HAP-1 (cell line): ENCODE measurements at regions not wholly inside any gene's neighbourhood (a gene's known extent, or its start where the extent isn't known, plus 50 kb on each side); places are given as distances from the start of the nearest gene placed in this dataset.

Experiments used
- DNase-seq, 2 experiments: peaks; one replicate each; pipeline ENCODE4 v3.0.0-alpha.2; 2016 to 2020; ENCODE audit warnings: low spot score in 2 of 2
- H3K27me3 ChIP-seq: fragments of 250-450 bp; sonication (Bioruptor Pico); 2 replicates; pipeline ENCODE4 v1.5.1; 2020; ENCODE audit warnings: low read depth, mild to moderate bottlenecking, moderate library complexity
- H3K36me3 ChIP-seq: fragments of 250-450 bp; sonication (Bioruptor Pico); replicated peaks from 2 replicates; pipeline ENCODE4 v1.5.1; 2020; ENCODE audit warnings: mild to moderate bottlenecking
- H3K4me1 ChIP-seq: fragments of 250-450 bp; sonication (Bioruptor Pico); 2 replicates; pipeline ENCODE4 v1.5.1; 2020; ENCODE audit warnings: mild to moderate bottlenecking
- H3K4me3 ChIP-seq: fragments of 250-450 bp; sonication (Bioruptor Pico); 2 replicates; pipeline ENCODE4 v1.5.1; 2020; ENCODE audit warnings: mild to moderate bottlenecking, moderate library complexity
- H3K9me3 ChIP-seq: fragments of 250-450 bp; sonication (Bioruptor Pico); 2 replicates; pipeline ENCODE4 v1.5.1; 2020; ENCODE audit warnings: mild to moderate bottlenecking, moderate library complexity
- in situ Hi-C: fragments of 300-500 bp; cut with MboI; formaldehyde crosslinking; loops from 3 replicates; pipeline ENCODE4 v1.14.3; 2020; ENCODE audit warnings: low sequenced_read_pairs, inconsistent platforms, mixed read lengths

DNA sequence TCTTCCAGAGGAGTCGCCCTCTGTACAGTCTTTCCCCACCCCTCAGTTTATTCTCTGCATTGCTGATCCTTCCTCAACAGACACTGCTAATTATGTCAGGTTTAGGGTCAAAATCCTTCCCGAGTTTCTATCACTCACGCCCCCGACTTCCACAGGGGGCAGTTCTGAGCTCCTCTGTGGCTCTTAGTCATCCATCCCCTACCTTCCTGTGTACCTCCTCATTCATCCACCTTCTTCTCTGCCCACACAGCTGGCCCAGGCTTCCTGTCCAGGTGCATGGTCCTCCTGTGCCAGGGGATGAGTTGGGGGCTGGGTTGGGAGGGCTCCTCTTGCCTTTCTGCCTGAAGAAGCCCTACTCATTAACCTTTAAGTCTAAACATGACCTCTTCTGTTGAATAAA is 202.9 kb downstream of the ARL4C start:
- H3K9me3 ChIP-seq = no peaks in the 10 kb centered on the region
- H3K4me1 ChIP-seq = peaks cover 1% of the 10 kb centered on the region; the same call in 1 of the 2 replicates
- H3K4me3 ChIP-seq = no peak overlapping the region
- no peaks in the 10 kb centered on the region for H3K36me3 ChIP-seq
- peak in 1 of 2 experiments; percentile 20 for DNase-seq
- in situ Hi-C loops = loop anchor here (25.0 kb wide), 1 partner anchor 818 kb away; no protein-coding TSS in a partner anchor
- no peaks in the 10 kb centered on the region for H3K27me3 ChIP-seq

DNA sequence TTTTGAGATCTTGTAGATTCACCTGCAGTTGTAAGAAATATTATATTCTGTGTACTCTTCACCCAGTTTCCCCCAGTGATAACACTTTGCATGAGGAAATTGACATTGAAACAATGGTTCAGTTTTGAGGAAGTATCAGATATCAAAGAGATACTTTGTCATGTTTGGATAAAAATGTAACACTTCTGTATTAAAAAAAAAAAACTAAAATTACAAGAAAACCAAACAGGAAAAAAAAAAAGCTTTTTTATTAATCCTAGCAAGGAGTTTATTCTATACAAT is 204.0 kb downstream of the ARL4C start:
- Histone ChIP-seq H3K9me3 (no peaks in the 10 kb centered on the region), H3K36me3 (no peaks in the 10 kb centered on the region), H3K4me3 (no peak overlapping the region), H3K27me3 (no peaks in the 10 kb centered on the region), H3K4me1 (no peaks in the 10 kb centered on the region)
- in situ Hi-C loops = loop anchor here (25.0 kb wide), 1 partner anchor 819 kb away; no protein-coding TSS in a partner anchor
- no peak for DNase-seq

DNA sequence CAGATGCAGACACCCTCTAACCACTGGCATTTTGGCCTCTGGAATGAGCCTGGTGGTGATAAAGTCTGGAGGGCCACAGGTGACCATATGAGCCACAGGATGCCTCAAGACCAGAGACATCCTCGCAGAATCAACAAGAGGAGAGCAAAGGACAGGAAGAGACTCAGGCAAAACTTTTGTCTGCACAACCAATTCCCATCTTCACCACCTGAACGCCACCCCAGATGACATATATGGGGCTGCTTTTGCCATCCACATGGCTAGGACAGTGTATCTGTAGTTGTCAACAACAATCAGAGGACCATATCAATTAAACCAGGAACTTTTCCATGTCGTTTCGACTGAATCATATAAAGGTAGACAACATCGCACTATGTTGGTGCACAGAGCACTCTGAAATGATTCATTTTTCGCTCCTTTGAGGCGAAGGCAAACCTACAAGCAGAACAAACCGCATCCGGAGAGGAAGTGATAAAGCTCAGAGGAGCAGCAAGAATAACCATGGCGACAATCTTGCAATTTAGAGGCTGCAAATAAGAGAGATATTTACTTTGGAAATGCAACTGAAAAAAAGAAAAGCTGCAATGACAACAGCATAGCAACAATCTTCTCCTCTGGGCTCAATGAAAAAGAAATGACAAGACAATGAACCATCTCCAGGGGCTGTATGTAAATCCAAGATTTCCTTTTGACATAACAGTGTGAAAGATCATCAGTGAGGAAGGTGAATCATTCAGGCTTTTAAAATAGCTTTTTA is 204.5 kb downstream of the ARL4C start:
- no peak for DNase-seq
- H3K9me3 ChIP-seq = no peaks in the 10 kb centered on the region
- in situ Hi-C loops = loop anchor here (25.0 kb wide), 1 partner anchor 820 kb away; no protein-coding TSS in a partner anchor
- no peak overlapping the region for H3K4me3 ChIP-seq
- H3K27me3 ChIP-seq = no peaks in the 10 kb centered on the region
- no peaks in the 10 kb centered on the region for H3K4me1 ChIP-seq
- H3K36me3 ChIP-seq = no peaks in the 10 kb centered on the region

DNA sequence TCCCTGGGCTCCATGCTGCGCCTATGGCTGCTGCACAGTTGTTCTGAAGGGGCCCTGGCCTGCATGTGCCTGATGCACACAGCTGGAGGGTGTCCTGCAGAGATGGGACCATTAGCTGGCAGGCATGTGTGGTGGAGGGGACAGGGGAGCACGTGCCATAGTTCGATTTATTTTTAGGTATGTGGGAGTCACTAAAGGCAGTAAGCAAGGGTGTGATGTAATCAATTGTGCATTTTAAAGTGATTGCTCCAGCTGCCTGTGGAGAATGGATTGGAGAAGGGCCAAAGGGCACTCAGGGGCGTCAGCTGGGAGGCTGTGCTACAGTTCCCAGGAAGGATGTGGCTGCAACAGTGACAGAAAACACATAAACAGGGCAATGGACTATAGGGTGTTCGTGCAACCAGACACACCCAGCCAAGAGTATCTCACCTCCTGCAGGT is 205.1 kb downstream of the ARL4C start:
- no peaks in the 10 kb centered on the region for H3K27me3 ChIP-seq
- H3K4me1 ChIP-seq = no peaks in the 10 kb centered on the region
- H3K9me3 ChIP-seq = no peaks in the 10 kb centered on the region
- H3K36me3 ChIP-seq = no peaks in the 10 kb centered on the region
- no peak for DNase-seq
- in situ Hi-C loops = loop anchor here (25.0 kb wide), 1 partner anchor 821 kb away; no protein-coding TSS in a partner anchor
- no peak overlapping the region for H3K4me3 ChIP-seq

DNA sequence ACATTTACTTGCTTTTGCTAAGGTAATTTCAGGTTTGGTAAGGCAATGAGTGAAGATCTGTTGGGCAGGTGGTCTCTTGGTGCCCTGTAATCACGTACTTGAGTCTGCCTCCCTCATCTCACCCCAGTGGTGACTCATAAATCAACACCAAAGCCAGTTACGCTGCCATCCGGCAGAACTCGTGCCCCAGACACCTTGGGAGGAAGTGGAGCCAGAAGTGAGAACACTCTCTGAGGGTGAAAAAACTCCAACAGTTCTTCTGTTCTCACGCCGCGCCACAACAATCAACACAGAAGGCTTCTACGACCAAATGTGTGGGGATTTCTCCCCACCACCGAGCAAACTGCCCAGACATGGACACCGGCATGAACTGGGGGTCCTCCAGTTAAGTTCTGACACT is 206.2 kb downstream of the ARL4C start:
- no peak for DNase-seq
- no peak overlapping the region for H3K4me3 ChIP-seq
- H3K27me3 ChIP-seq = no peaks in the 10 kb centered on the region
- H3K4me1 ChIP-seq = no peaks in the 10 kb centered on the region
- in situ Hi-C loops = loop anchor here (25.0 kb wide), 1 partner anchor 822 kb away; no protein-coding TSS in a partner anchor
- H3K9me3 ChIP-seq = no peaks in the 10 kb centered on the region
- no peaks in the 10 kb centered on the region for H3K36me3 ChIP-seq

DNA sequence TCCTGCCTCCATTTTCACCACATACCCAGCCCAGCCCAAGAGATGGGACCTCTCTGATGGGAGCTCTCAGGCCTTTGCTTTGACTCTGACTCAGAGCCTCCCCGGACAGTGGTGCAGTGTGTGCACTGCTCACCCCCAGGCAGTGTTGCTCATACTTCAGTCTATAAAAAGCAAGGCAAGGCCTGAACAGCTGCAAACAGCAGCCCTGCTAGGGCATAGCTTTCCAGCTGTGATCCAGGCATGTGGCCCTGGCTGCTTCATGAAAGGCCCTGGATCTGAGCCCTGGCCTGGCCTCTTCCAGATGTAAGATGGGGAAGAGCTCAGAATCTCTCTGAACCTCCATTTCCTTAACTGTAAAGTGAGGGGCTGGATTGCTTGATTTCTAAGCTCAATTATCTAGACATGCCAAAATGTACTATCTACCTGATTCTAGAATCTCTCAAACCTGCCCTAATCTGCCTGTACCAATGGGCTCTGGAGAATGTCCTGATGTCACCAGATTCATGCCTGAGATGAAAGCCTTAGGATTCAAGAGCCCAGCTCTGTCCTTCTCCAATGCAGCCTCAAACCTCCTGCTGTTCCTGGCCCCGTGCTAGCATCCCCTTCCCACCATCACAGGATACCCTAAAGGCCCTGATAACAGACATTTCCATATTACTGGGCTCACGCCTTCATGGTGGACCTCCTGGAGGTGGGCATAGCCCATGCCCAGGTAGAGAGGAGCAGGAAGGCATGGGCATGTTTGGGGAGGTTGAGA is 206.9 kb downstream of the ARL4C start:
- in situ Hi-C loops = loop anchor here (5.0 to 25.0 kb wide), 2 partner anchors 207 to 822 kb away; partner anchors contain the start of gene ARL4C
- Histone ChIP-seq H3K4me3 (no peak overlapping the region), H3K36me3 (no peaks in the 10 kb centered on the region), H3K4me1 (no peaks in the 10 kb centered on the region), H3K27me3 (no peaks in the 10 kb centered on the region), H3K9me3 (no peaks in the 10 kb centered on the region)
- no peak for DNase-seq

DNA sequence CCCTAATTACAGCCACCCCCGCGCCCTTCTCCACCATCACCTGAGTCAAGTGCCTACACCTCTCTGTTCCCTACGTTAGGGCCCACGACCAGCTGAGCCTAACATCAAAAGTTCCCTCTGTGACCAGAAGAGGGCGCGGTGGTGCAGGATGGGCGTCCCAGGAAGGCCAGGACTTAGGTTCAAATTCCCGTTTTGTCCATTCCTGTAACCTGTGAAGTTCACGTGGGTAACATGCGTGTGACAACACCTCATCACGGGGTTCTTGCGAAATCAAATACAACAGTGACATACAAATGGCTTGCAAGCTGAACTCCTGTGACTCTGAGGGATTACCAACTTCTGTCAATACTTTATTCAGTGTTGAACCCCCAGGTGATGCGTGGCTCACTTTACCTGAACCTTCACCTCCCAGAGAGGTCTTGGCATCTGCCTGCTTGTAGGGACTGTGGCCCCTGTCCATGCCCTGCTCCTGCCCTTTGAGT is 207.9 kb downstream of the ARL4C start:
- DNase-seq = peak; percentile 62 to 89
- Histone ChIP-seq H3K36me3 (no peaks in the 10 kb centered on the region), H3K4me3 (no peak overlapping the region), H3K27me3 (no peaks in the 10 kb centered on the region), H3K4me1 (no peaks in the 10 kb centered on the region), H3K9me3 (no peaks in the 10 kb centered on the region)
- in situ Hi-C loops = loop anchor here (5.0 to 25.0 kb wide), 2 partner anchors 208 to 823 kb away; partner anchors contain the start of gene ARL4C

DNA sequence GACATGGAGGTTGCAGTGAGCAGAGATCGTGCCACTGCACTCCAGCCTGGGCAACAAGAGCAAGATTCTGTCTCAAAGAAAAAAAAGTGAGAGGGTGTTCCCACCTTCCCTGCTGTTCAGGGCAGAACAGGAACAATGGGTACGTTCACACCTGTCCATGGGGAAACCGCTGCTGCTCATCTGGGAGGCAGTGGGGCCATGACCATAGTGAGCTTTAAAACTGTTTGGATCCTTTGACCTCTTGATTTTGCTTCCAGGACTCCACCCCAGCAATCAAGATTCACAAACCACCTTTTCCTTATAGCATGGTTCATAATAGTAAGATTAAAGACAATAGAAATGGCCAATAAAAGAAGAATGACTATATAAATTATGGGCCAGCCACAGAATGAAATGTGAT is 209.2 kb downstream of the ARL4C start:
- no peaks in the 10 kb centered on the region for H3K4me1 ChIP-seq
- H3K4me3 ChIP-seq = no peak overlapping the region
- DNase-seq = no peak
- no peaks in the 10 kb centered on the region for H3K9me3 ChIP-seq
- in situ Hi-C loops = loop anchor here (5.0 to 25.0 kb wide), 2 partner anchors 210 to 825 kb away; partner anchors contain the start of gene ARL4C
- no peaks in the 10 kb centered on the region for H3K36me3 ChIP-seq
- no peaks in the 10 kb centered on the region for H3K27me3 ChIP-seq

DNA sequence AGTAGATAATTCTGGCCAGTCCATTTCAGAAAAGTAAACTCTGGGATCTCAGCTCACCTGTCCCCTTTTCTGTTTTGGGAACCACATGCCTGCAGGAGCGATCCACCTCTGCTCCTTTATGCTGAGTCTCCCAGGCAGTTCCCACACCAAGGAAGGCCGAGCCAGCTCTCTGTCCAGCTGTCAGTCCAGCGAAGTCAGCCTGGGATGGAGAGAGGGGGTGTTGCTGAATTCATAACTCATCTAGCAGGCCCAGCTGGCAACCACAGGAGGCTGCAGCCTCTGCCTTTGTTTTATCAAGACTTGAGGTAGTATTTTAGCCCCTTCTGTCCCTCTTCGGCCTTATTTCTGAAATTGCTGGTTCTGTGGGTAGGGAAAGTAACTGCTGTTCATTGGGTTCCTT is 209.9 kb downstream of the ARL4C start:
- DNase-seq = no peak
- in situ Hi-C loops = loop anchor here (5.0 to 25.0 kb wide), 2 partner anchors 210 to 825 kb away; partner anchors contain the start of gene ARL4C
- Histone ChIP-seq H3K27me3 (no peaks in the 10 kb centered on the region), H3K4me3 (no peak overlapping the region), H3K4me1 (no peaks in the 10 kb centered on the region), H3K9me3 (no peaks in the 10 kb centered on the region), H3K36me3 (no peaks in the 10 kb centered on the region)

DNA sequence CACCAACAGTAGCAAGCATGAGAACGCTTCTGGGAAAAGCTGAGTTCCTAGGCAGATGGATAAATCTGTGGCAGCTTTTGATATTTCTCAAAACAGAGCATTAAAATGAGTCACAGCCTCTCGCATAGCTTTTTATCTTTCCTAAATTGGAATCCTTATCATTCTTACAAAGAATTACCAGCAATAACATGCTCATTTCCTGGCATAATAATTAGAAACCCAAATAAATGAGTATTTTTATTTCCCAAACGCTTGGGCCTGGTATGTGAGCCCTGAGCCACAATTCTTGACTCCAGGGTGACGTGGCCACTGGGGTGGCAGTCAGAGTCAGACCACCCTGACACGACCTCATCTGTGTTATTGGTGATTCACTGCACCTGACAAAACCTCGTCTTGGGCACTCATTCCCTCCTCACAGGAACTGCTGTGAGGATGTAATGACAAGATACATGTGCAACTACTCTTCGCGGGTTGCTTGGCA is 210.7 kb downstream of the ARL4C start:
- H3K9me3 ChIP-seq = no peaks in the 10 kb centered on the region
- H3K36me3 ChIP-seq = no peaks in the 10 kb centered on the region
- no peak for DNase-seq
- H3K4me3 ChIP-seq = no peak overlapping the region
- no peaks in the 10 kb centered on the region for H3K4me1 ChIP-seq
- H3K27me3 ChIP-seq = no peaks in the 10 kb centered on the region
- in situ Hi-C loops = loop anchor here (5.0 to 25.0 kb wide), 2 partner anchors 211 to 826 kb away; partner anchors contain the start of gene ARL4C

DNA sequence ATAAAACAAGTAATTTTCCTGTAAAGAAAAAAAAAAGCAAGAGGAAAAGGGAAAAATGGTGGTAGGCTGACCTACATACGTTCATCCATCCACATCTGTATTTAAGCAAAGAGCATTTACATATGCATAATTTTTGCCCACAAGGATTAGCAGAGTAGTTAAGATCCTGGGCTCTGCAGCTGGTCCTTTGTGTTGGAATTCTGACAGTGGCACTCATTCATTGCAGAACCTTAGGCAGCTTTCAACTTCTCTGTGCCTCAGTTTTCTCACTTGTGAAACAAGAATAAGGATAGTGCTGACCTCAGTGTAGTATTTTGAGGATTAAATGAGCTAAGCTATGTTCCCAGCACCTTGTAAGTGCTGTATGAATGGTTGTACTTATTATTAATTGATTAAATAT is 211.3 kb downstream of the ARL4C start:
- Histone ChIP-seq H3K4me3 (no peak overlapping the region), H3K4me1 (no peaks in the 10 kb centered on the region), H3K36me3 (no peaks in the 10 kb centered on the region), H3K9me3 (no peaks in the 10 kb centered on the region), H3K27me3 (no peaks in the 10 kb centered on the region)
- peak; percentile 31 to 39 for DNase-seq
- in situ Hi-C loops = loop anchor here (5.0 to 25.0 kb wide), 2 partner anchors 212 to 827 kb away; partner anchors contain the start of gene ARL4C

DNA sequence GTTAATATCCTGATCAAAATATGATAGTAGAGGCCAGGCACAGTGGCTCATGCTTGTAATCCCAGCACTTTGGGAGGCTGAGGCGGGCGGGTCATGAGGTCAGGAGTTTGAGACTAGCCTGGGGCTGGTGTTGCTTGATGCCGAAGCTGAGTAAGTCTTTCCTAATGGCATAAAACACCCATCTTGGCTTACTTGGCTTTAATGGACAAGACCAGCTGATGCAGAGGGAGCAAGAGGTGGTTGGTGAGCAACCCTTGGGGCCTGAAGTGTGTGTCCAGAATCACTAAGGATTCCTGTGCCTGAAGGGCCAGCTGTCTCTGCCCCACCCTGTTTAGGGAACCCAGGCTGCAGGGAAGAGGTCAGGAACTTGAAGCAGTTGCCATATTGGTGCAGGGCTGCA is 217.2 kb downstream of the ARL4C start:
- H3K27me3 ChIP-seq = no peaks in the 10 kb centered on the region
- no peaks in the 10 kb centered on the region for H3K9me3 ChIP-seq
- in situ Hi-C loops = loop anchor here (25.0 kb wide), 1 partner anchor 833 kb away; no protein-coding TSS in a partner anchor
- no peaks in the 10 kb centered on the region for H3K36me3 ChIP-seq
- no peaks in the 10 kb centered on the region for H3K4me1 ChIP-seq
- no peak overlapping the region for H3K4me3 ChIP-seq
- DNase-seq = no peak

DNA sequence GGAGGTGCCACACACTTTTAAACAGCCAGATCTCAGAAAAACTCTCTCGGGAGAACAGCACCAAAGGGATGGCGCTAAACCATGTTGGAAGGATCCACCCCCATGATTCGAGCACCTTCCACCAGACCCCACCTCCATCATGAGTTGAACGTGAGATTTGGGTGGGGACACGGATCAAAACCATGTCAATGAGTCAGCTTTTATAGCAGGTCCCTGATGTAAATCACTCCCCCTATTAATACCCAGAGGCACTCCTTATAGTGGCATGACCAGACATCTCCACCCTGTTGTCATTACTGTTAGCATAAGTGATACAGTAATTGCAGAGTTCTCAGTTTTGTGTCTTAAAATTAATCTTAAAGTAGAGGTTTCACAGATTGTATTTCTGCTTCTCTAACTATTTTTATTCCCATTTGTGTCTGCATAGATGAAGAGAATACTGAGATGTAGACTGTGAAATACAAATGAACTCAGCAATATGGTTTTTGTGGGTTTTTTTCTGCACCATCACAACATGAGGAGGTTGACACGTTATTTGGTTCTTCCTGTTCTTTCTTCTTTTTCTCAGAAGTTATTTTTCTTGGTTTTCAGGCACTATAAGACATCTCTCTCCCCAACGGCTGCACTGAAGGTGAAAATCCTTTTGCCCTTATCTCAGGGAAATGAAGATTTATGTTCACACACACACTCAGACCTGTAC is 218.2 kb downstream of the ARL4C start:
- in situ Hi-C loops = loop anchor here (25.0 kb wide), 1 partner anchor 834 kb away; no protein-coding TSS in a partner anchor
- Histone ChIP-seq H3K9me3 (no peaks in the 10 kb centered on the region), H3K4me1 (no peaks in the 10 kb centered on the region)

More for the DNA sequence above, 218.2 kb downstream of the ARL4C start:
- Histone ChIP-seq H3K27me3 (no peaks in the 10 kb centered on the region), H3K4me3 (no peak overlapping the region), H3K36me3 (no peaks in the 10 kb centered on the region)
- DNase-seq = no peak
